GM18517 (cell line): ENCODE measurements at regions not wholly inside any gene's neighbourhood (a gene's known extent, or its start where the extent isn't known, plus 50 kb on each side); places are given as distances from the start of the nearest gene placed in this dataset.
"Not testable (repeated sequence)": the region's sequence is repeated elsewhere in the genome, so short reads cannot be mapped to it uniquely, and the experiment has no call there.

ENCODE experiments used
- ATAC-seq: cut with Tn5 transposase; IDR thresholded peaks from one replicate; pipeline ENCODE4 v1.9.1; 2021; ENCODE audit warnings: mild to moderate bottlenecking, moderate library complexity; ENCODE audit not compliant: unreplicated experiment

GRCh38 chr10:52477305-52477704 is 163.2 kb downstream of the DKK1 start:
- peak; percentile 50 for ATAC-seq

GRCh38 chr10:52479567-52479966 is 165.5 kb downstream of the DKK1 start:
- no peak for ATAC-seq

GRCh38 chr10:52481986-52482555 is 168.0 kb downstream of the DKK1 start:
- ATAC-seq: no peak

- peak; percentile 67 for ATAC-seq
Measured at GRCh38 chr10:52483587-52483986, 169.5 kb downstream of the DKK1 start.

GRCh38 chr10:52484206-52485065 is 170.4 kb downstream of the DKK1 start:
- no peak for ATAC-seq

- ATAC-seq: no peak
Measured at GRCh38 chr10:52485462-52485861, 171.4 kb downstream of the DKK1 start.

GRCh38 chr10:52486840-52487611 is 172.9 kb downstream of the DKK1 start:
- ATAC-seq: no peak

GRCh38 chr10:52488606-52489485 is 174.8 kb downstream of the DKK1 start:
- no peak for ATAC-seq

- no peak for ATAC-seq
Measured at GRCh38 chr10:52491246-52491995, 177.3 kb downstream of the DKK1 start.

GRCh38 chr10:52499281-52499680 is 185.2 kb downstream of the DKK1 start:
- no peak for ATAC-seq

- no peak for ATAC-seq
Measured at GRCh38 chr10:52500476-52500875, 186.4 kb downstream of the DKK1 start.

GRCh38 chr10:52502237-52502636 is 188.2 kb downstream of the DKK1 start:
- ATAC-seq: no peak

GRCh38 chr10:52505341-52505740 is 191.3 kb downstream of the DKK1 start:
- ATAC-seq: not testable (repeated sequence)

- ATAC-seq: no peak
Measured at GRCh38 chr10:52514481-52514880, 200.4 kb downstream of the DKK1 start.

GRCh38 chr10:52517012-52517411 is 202.9 kb downstream of the DKK1 start:
- ATAC-seq: no peak

- ATAC-seq: no peak
Measured at GRCh38 chr10:52523696-52524095, 209.6 kb downstream of the DKK1 start.

GRCh38 chr10:52525761-52526160 is 211.7 kb downstream of the DKK1 start:
- ATAC-seq: no peak

- ATAC-seq: no peak
Measured at GRCh38 chr10:52526251-52526823, 212.3 kb downstream of the DKK1 start.

- no peak for ATAC-seq
Measured at GRCh38 chr10:52532650-52533290, 218.7 kb downstream of the DKK1 start.
